ENCODE measurements at regions not wholly inside any gene's neighbourhood (a gene's known extent, or its start where the extent isn't known, plus 50 kb on each side); places are given as distances from the start of the nearest gene placed in this dataset.

DNA sequence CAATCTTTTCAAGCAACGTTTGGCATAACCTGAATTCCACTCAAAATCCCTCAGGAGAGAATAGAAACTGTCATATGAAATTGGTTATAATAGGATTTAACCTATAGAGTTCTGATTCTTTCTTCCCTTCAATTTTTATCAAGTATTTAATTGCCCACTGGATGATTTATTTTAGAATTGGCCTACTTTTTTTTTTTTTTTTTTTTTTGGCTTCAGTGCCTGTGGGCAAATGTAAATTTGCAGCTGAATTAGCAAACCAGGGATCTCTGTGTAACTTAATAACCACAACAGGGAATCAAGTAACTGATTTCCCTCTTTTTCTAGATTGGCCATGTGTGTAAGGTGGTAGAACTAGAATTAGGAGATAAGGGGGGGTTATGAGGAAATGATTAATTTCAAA, 157.0 kb downstream of the SOX4 start:
- TF ChIP-seq EZH2 (IDR thresholded peaks at IDR 0.05; ENCODE audit: insufficient read depth, poor library complexity, severe bottlenecking) (no peak), EZH2phosphoT487 (IDR thresholded peaks at IDR 0.05; ENCODE audit: insufficient read depth, low read depth) (no peak)
